GM12864 (cell line): ENCODE measurements at regions not wholly inside any gene's neighbourhood (a gene's known extent, or its start where the extent isn't known, plus 50 kb on each side); places are given as distances from the start of the nearest gene placed in this dataset.

Experiments used
- DNase-seq: peaks from one replicate; pipeline ENCODE4 v3.0.0-alpha.2; 2011; ENCODE audit warnings: low read depth
- H3K4me3 ChIP-seq: 2 replicates; pipeline ENCODE4 v1.5.1; 2011; ENCODE audit warnings: mild to moderate bottlenecking, low read depth, low read length, control low read depth
- TF ChIP-seq, protein P1 (sequence below): IDR thresholded peaks from 2 replicates; pipeline ENCODE4 v1.5.1; 2011; ENCODE audit warnings: low read depth, mild to moderate bottlenecking, moderate library complexity, low read length, control low read depth, inconsistent platforms; ENCODE audit errors: missing control alignments

DNA sequence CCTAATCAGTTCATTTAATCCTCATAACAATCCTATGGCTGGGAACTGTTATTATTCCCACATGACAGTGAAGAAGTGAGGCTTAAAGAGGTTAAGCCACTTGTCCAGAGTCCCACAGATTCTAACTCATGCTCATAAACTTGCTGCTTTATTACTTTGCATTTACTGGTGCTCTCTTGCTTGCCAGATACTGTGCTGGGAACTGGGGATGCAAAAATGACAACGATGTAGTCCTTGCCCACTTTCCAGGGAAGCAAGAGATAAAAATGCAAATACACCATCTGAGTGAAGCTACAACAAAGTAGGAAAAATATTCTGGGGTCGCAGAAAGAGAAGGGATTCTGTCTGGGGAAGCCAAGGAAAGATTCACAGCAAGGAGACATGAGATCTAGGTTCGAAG is 335.0 kb downstream of the VPS13C start:
- H3K4me3 ChIP-seq = no peak overlapping the region
- TF ChIP-seq, protein P1, sequence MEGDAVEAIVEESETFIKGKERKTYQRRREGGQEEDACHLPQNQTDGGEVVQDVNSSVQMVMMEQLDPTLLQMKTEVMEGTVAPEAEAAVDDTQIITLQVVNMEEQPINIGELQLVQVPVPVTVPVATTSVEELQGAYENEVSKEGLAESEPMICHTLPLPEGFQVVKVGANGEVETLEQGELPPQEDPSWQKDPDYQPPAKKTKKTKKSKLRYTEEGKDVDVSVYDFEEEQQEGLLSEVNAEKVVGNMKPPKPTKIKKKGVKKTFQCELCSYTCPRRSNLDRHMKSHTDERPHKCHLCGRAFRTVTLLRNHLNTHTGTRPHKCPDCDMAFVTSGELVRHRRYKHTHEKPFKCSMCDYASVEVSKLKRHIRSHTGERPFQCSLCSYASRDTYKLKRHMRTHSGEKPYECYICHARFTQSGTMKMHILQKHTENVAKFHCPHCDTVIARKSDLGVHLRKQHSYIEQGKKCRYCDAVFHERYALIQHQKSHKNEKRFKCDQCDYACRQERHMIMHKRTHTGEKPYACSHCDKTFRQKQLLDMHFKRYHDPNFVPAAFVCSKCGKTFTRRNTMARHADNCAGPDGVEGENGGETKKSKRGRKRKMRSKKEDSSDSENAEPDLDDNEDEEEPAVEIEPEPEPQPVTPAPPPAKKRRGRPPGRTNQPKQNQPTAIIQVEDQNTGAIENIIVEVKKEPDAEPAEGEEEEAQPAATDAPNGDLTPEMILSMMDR = no peak
- DNase-seq = no peak

DNA sequence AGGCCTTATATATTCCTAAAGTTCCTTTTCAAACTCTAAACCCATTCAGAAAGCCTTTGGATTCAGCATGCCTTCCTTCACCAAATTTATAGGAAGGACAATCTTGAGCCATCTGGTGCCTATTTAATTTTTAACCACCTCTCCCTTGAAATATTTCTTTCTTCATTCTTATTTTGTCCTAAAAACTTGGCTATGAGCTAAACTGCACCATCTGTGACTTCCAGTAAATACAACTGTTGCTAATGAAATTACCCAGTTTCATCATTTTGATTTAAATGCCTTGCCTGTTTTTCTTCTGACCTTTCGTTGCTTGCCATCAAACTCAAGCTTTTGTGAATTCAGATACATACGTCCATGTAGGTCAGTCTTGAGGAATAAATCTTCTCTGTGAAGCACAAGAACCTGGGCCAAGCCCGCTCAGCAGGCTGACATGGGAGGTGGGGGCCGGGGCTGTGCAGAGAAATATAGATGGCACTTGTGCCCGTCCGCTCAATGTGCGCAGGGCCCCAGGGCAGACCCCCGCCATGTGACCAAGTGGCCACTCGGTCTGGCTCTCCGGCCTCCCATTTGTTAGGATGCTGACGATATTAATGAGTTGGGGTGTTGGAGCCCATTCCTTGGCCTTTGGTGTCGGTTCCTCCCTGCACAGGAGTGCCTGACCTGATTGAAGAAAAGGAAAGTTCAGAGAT is 335.9 kb downstream of the VPS13C start:
- DNase-seq = no peak
- H3K4me3 ChIP-seq = no peak overlapping the region
- TF ChIP-seq, protein P1 = no peak

DNA sequence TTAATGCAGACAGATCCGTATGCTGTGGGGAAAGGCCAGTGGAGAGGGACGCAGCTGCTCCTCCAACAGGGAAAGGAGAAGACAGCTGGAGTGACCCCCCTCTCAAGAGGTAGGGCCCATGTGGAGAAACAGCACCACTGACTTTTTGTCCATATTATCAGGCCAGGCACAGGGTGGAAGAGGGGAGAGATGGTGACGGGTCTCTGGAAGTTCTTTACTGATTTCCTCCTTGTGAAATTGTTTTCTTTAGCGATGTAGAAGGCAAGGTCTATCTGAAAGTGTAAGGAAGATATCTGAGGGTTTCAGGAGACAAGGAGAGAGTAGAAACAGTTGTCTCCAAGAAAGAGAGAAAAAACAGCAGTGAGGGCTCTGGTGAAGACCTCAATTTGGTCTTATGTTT is 338.8 kb downstream of the VPS13C start:
- no peak for DNase-seq
- TF ChIP-seq, protein P1 = no peak
- no peak overlapping the region for H3K4me3 ChIP-seq

DNA sequence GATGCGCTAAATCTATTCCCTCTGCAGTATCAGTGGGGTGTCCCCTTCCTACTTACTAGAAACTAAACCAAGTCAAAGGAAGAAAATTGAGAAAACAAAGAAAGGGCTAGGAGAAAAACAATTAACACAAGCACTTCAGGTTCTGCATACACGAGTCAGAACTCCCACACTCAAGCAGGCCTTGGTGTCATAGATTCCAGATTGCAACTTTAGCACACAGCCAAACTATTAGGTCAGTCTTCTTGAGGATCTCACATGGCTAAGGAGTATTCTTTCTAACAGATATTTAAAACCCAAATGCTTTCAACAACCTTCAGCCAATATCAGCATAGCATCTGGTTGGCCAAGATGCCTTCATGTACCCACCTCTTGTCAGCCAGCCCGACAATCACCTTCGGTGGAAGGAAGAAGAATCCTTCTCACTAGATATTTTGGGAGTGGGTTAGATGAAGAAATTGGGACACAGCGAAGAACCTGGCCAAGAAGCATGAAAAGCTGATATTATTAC is 340.0 kb downstream of the VPS13C start:
- TF ChIP-seq, protein P1 = no peak
- DNase-seq = no peak
- H3K4me3 ChIP-seq = no peak overlapping the region

DNA sequence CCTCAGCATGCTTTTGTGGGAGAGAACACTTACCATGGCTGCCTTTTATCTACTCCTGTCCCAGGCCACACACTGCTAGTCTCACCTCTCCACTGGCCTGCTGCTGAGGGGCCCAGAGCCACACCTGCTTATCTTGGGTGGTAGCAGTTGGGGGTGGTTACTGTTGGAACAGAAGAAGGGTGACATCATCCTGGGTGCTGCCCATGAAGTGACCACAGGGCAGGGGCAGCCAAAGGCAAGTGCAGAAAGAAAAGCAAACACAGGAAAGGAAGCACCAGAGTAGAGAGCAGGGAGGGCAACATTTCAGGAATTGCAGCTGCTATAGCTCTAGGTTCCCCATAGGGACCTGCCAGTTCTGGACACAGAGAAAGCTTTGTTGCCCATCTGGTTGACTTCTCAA is 345.2 kb downstream of the VPS13C start:
- DNase-seq = no peak
- TF ChIP-seq, protein P1 = no peak
- no peak overlapping the region for H3K4me3 ChIP-seq

DNA sequence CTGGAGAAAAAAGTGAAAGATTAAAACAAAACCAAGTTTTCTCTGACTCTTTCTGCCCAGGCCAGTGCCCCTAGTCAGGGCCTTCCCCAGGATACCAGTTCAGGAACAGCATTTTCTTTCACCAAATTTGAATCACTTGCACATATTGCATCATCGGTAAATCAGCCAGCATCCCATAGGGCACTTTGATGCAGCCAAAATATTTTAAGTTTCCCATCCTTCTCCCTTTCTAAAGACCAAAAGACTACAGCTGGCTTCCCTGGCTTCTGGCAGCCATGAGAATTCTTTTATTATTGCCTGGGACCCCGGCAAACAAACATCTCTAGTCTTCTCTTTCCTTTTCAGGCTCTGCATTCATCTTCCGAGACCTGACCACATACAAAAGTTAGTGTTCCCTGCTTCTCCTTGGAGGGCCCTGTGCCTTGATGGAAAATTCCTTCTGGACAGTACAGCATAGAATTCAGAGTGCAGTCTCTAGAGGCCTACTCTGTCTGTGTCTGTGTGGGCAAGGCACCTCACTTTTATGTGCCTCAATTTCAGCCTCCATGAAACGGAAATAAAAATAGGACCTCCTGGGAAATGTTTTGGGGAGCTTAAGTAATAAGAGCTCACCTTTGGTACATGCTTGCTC is 348.0 kb downstream of the VPS13C start:
- TF ChIP-seq, protein P1 = no peak
- H3K4me3 ChIP-seq = no peak overlapping the region
- DNase-seq = no peak
